ENCODE measurements at regions not wholly inside any gene's neighbourhood (a gene's known extent, or its start where the extent isn't known, plus 50 kb on each side); places are given as distances from the start of the nearest gene placed in this dataset.

DNA sequence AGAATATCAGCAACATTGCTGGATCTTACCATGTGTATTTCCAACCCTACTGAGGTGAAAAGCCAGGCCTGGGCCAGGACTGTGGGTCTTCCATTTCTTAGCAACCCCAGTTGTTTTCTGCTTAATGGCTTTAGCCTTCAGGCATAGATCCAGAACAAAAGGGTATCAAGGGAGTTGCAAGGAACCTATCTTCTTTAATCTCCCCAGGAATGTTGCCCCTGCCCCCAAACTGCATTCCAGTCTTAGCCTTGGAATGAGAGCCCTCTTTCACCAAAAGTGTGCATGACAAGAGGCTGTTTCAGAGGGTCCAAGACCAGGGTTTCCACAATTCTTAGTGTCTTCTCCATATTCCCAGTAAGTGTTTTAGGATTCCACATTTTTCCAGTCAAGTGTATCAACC is 87.9 kb upstream of the SOX13 start:
- intact Hi-C loops (cut with micrococcal nuclease) (no loop called here), dilution Hi-C loops (cut with MboI; ENCODE audit: extremely low pct_ligation_motif_present, low sequenced_read_pairs) (no loop called here)
- FAIRE-seq: no peak
- H3K36me3 ChIP-seq (ENCODE audit: control insufficient read depth in 2 of 2, extremely low read depth in 1 of 2, insufficient read depth in 2 of 2, low read length in 2 of 2): no peaks in the 10 kb centered on the region
- H4K20me1 ChIP-seq (replicated peaks; ENCODE audit: control insufficient read depth, extremely low read depth, insufficient read depth, low read length): no peaks in the 10 kb centered on the region
- no peaks in the 10 kb centered on the region for H3K79me2 ChIP-seq (ENCODE audit: control insufficient read depth, insufficient read depth, low read length)
- H3K4me1 ChIP-seq (ENCODE audit: control insufficient read depth, extremely low read depth, insufficient read depth, low read length): no peaks in the 10 kb centered on the region
- TF ChIP-seq JUN (IDR thresholded peaks at IDR 0.05; ENCODE audit: borderline replicate concordance, insufficient read depth, insufficient read length, low read depth) (no peak), GATA2 (IDR thresholded peaks at IDR 0.05; ENCODE audit: insufficient read depth, insufficient read length, low read depth, low read length) (no peak), EZH2 (IDR thresholded peaks at IDR 0.05; ENCODE audit: borderline replicate concordance, low read depth, low read length, severe bottlenecking) (no peak), MYC (IDR thresholded peaks at IDR 0.05; ENCODE audit: low read depth, low read length) (no peak), POLR2AphosphoS5 (IDR thresholded peaks at IDR 0.05; ENCODE audit: insufficient read depth, low read depth, low read length) (no peak), POLR2A (IDR thresholded peaks at IDR 0.05; ENCODE audit: low read depth, low read length) (no peak), FOS (IDR thresholded peaks at IDR 0.05; ENCODE audit: borderline replicate concordance, insufficient read depth, low read length) (no peak)
- TF ChIP-seq, protein P1, sequence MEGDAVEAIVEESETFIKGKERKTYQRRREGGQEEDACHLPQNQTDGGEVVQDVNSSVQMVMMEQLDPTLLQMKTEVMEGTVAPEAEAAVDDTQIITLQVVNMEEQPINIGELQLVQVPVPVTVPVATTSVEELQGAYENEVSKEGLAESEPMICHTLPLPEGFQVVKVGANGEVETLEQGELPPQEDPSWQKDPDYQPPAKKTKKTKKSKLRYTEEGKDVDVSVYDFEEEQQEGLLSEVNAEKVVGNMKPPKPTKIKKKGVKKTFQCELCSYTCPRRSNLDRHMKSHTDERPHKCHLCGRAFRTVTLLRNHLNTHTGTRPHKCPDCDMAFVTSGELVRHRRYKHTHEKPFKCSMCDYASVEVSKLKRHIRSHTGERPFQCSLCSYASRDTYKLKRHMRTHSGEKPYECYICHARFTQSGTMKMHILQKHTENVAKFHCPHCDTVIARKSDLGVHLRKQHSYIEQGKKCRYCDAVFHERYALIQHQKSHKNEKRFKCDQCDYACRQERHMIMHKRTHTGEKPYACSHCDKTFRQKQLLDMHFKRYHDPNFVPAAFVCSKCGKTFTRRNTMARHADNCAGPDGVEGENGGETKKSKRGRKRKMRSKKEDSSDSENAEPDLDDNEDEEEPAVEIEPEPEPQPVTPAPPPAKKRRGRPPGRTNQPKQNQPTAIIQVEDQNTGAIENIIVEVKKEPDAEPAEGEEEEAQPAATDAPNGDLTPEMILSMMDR (IDR thresholded peaks at IDR 0.05; ENCODE audit: extremely low read depth in 1 of 2, insufficient read depth in 1 of 2, low read depth in 1 of 2, low read length in 2 of 2): no peak
- TF ChIP-seq, protein P2, sequence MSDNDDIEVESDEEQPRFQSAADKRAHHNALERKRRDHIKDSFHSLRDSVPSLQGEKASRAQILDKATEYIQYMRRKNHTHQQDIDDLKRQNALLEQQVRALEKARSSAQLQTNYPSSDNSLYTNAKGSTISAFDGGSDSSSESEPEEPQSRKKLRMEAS (IDR thresholded peaks at IDR 0.05; ENCODE audit: insufficient read depth, insufficient read length): no peak
- no peak overlapping the region for H3K4me3 ChIP-seq (replicated peaks in 1 of 3; ENCODE audit: insufficient read depth in 1 of 3, low read depth in 1 of 3, low read length in 3 of 3)
- BruUV-seq (replicated peaks): no TSS peak
- no peak overlapping the region for H3K4me2 ChIP-seq (ENCODE audit: insufficient read depth, low read length)
- no peak overlapping the region for H2AFZ ChIP-seq (ENCODE audit: low read depth, low read length)
- H3K27me3 ChIP-seq (ENCODE audit: control insufficient read depth in 2 of 2, insufficient read depth in 2 of 2, low read length in 2 of 2): peaks cover 4 to 9% of the 10 kb centered on the region in 2 experiments
- no peaks in the 10 kb centered on the region for H3K9me1 ChIP-seq (replicated peaks; ENCODE audit: control insufficient read depth, extremely low read depth, insufficient read depth, low read length)
- POLR2A ChIA-PET: no interaction called here
- CTCF ChIA-PET: no interaction called here
- H3K9ac ChIP-seq (replicated peaks; ENCODE audit: extremely low read depth, insufficient read depth, low read length): no peak overlapping the region
- no peak overlapping the region for H3K27ac ChIP-seq (ENCODE audit: insufficient read depth, low read depth, low read length)
- H3K9me3 ChIP-seq (replicated peaks; ENCODE audit: control insufficient read depth, insufficient read depth, low read length): no peaks in the 10 kb centered on the region
- DNase-seq (ENCODE audit: low read depth, low spot score): no peak
